PC-9 (cell line): ENCODE measurements at regions not wholly inside any gene's neighbourhood (a gene's known extent, or its start where the extent isn't known, plus 50 kb on each side); places are given as distances from the start of the nearest gene placed in this dataset.

Source experiments
- EZH2 ChIP-seq: fragments of 200-600 bp; sonication (generic); IDR thresholded peaks from 2 replicates; pipeline ENCODE4 v1.8.0; 2017; ENCODE audit warnings: antibody characterized with exemption, low read depth
- TF ChIP-seq, protein P1 (sequence below): fragments of 200-600 bp; sonication (generic); conservative IDR thresholded peaks from 2 replicates; pipeline ENCODE4 v1.6.1; 2017; ENCODE audit warnings: mixed run types, antibody characterized with exemption, mild to moderate bottlenecking, moderate library complexity

DNA sequence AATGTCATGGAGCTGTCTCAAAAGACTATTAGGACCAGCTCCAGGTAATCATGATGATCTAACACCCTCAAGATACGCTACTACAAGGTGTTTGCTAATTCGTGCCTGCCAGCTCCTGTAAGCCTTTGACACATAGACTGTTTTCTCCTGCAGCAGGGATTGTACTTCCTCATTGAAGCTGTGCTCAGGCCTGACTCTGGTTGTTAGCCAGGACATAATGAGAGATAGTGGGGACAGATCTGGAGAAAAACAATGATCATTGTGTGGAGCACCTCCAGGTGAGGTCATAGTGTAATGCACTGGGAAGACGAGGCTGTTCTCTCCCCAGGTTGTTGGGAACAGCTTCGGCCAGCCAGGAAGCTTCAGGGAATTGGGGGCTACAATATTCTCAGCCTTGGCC lies 94.6 kb downstream of the SETD4 start:
- TF ChIP-seq, protein P1, sequence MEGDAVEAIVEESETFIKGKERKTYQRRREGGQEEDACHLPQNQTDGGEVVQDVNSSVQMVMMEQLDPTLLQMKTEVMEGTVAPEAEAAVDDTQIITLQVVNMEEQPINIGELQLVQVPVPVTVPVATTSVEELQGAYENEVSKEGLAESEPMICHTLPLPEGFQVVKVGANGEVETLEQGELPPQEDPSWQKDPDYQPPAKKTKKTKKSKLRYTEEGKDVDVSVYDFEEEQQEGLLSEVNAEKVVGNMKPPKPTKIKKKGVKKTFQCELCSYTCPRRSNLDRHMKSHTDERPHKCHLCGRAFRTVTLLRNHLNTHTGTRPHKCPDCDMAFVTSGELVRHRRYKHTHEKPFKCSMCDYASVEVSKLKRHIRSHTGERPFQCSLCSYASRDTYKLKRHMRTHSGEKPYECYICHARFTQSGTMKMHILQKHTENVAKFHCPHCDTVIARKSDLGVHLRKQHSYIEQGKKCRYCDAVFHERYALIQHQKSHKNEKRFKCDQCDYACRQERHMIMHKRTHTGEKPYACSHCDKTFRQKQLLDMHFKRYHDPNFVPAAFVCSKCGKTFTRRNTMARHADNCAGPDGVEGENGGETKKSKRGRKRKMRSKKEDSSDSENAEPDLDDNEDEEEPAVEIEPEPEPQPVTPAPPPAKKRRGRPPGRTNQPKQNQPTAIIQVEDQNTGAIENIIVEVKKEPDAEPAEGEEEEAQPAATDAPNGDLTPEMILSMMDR: no peak
- no peak for TF ChIP-seq EZH2
